NT2/D1 (cell line): ENCODE measurements at regions not wholly inside any gene's neighbourhood (a gene's known extent, or its start where the extent isn't known, plus 50 kb on each side); places are given as distances from the start of the nearest gene placed in this dataset.

Experiments used
- DNase-seq: peaks from one replicate; pipeline ENCODE4 v3.0.0-alpha.2; 2011; ENCODE audit warnings: low read depth, low spot score
- H3K27me3 ChIP-seq: 2 replicates; pipeline ENCODE4 v1.6.0; 2011; ENCODE audit warnings: mild to moderate bottlenecking; ENCODE audit not compliant: insufficient read length, insufficient read depth
- H3K36me3 ChIP-seq: 2 replicates; pipeline ENCODE4 v1.6.1; 2011; ENCODE audit warnings: mild to moderate bottlenecking, low read length, mixed read lengths; ENCODE audit not compliant: insufficient read depth, insufficient read length
- H3K4me1 ChIP-seq: 2 replicates; pipeline ENCODE4 v1.5.1; 2011; ENCODE audit not compliant: insufficient read depth, insufficient read length
- H3K4me3 ChIP-seq: 2 replicates; pipeline ENCODE4 v1.5.1; 2011; ENCODE audit warnings: low read depth; ENCODE audit not compliant: insufficient read length
- H3K9ac ChIP-seq: 2 replicates; pipeline ENCODE4 v1.6.0; 2011; ENCODE audit warnings: low read depth; ENCODE audit not compliant: insufficient read length
- H3K9me3 ChIP-seq: 2 replicates; pipeline ENCODE4 v1.5.1; 2011; ENCODE audit warnings: mild to moderate bottlenecking, low read length; ENCODE audit not compliant: insufficient read depth
- SUZ12 ChIP-seq: IDR thresholded peaks from 2 replicates; pipeline ENCODE4 v1.6.1; 2011; ENCODE audit not compliant: insufficient read length, insufficient read depth; ENCODE audit errors: extremely low read depth
- YY1 ChIP-seq: IDR thresholded peaks from 2 replicates; pipeline ENCODE4 v1.6.1; 2011; ENCODE audit not compliant: insufficient read length, insufficient read depth
- ZNF274 ChIP-seq: IDR thresholded peaks from 2 replicates; pipeline ENCODE4 v1.6.1; 2011; ENCODE audit warnings: mild to moderate bottlenecking, low read depth, low read length

DNA sequence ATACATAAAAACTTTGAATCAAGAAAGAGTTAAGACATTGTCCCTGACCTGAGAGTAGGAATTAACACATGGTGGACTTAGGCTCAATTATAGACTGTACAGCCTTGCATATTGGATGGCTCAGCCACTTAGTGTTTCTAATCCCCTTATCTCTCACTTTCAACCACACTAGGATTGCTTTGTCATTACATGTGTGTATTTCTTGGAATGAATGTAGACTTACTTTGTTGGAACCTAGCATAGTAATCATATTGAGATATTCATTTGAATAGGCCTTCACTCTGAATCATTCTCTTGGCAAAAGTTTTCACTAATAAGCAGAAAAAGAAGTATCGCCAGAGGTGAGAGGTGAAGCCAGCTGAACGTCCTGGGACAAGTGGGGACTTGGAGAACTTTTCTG, 1973.9 kb upstream of the FLRT2 start:
- no peak overlapping the region for H3K4me3 ChIP-seq
- no peak for TF ChIP-seq SUZ12
- TF ChIP-seq ZNF274 = no peak
- no peak for TF ChIP-seq YY1
- no peaks in the 10 kb centered on the region for H3K36me3 ChIP-seq
- H3K9me3 ChIP-seq = peaks cover 8% of the 10 kb centered on the region; the same call in 1 of the 2 replicates
- H3K27me3 ChIP-seq = no peaks in the 10 kb centered on the region
- no peak for DNase-seq
- no peak overlapping the region for H3K9ac ChIP-seq
- H3K4me1 ChIP-seq = no peaks in the 10 kb centered on the region

DNA sequence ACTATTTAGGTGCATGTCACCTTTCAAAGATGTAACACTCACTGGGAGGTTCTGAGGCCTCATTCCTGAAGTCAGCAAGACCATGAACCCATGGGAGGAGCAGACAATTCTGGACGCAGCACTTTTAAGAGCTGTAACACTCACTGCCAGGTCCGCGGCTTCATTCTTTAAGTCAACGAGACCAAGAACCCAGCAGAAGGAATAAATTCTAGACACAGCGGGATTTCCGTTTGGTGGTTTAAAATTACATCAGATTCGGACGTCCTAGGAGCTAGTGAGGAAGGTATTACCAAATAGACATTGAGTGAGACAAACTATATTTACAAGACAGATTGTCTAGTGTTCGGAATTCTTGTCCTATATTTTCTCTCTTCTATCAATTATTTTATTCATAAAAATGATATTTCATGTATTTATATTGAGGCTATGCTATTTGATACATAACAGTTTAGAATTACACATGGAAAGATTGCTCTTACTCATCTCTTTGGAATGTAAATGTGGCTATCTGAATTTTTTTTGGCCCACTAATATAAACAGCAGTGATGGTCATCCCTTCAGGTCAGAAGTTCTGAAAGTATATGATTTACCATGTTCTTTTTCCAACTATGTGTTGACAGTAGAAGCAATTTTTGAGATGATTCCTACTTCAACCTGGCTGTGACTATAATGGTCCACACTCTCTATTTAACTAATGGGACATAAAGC, 1973.0 kb upstream of the FLRT2 start:
- Histone ChIP-seq H3K9me3 (peaks cover 8% of the 10 kb centered on the region; the same call in 1 of the 2 replicates), H3K27me3 (no peaks in the 10 kb centered on the region), H3K4me1 (no peaks in the 10 kb centered on the region), H3K36me3 (no peaks in the 10 kb centered on the region), H3K4me3 (no peak overlapping the region), H3K9ac (no peak overlapping the region)
- DNase-seq = no peak
- TF ChIP-seq ZNF274 (no peak), YY1 (no peak), SUZ12 (no peak)

DNA sequence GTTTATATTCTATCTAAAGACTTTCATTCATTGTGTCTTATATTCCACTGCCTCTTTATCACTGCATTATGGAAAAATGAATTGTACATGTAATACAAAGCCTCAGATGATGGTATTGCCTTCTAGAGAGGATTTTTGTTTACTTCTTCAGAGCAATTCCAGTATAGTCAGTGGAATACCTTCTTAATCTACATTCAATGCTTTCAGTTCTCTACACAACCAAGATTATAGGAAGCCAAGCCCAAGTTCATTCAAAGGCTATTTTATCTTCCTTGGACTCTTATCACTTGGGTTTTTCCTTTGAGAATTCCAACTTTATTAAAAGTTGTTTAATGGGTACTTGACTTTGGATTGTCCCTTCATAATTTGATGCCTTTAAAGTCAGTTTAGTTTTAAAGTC, 1971.0 kb upstream of the FLRT2 start:
- Histone ChIP-seq H3K4me3 (no peak overlapping the region), H3K27me3 (no peaks in the 10 kb centered on the region), H3K9ac (no peak overlapping the region), H3K9me3 (peaks cover 8% of the 10 kb centered on the region; the same call in 1 of the 2 replicates), H3K4me1 (no peaks in the 10 kb centered on the region), H3K36me3 (no peaks in the 10 kb centered on the region)
- no peak for TF ChIP-seq YY1
- TF ChIP-seq SUZ12 = no peak
- no peak for TF ChIP-seq ZNF274
- no peak for DNase-seq

DNA sequence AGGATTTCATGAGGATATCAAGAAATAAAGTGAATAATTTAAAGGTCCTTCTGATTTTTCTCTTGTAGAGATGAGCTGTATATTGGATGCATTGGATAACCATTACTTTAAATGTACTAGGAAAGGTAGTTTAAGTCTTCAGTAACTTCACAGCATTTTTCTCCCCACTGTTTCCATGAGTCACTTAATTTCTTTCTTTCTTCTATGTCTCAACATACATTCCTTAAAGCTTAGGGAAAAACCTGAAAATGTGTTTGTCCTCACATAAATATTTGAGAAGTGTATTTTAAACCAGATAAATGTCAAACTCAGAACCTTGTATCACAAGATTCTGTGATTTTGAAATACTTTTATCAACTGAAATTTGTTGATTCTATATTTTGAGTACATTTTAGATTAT, 1970.2 kb upstream of the FLRT2 start:
- Histone ChIP-seq H3K4me3 (no peak overlapping the region), H3K4me1 (no peaks in the 10 kb centered on the region), H3K9ac (no peak overlapping the region), H3K9me3 (peaks cover 8% of the 10 kb centered on the region; the same call in 1 of the 2 replicates), H3K27me3 (no peaks in the 10 kb centered on the region), H3K36me3 (no peaks in the 10 kb centered on the region)
- TF ChIP-seq SUZ12 (no peak), YY1 (no peak), ZNF274 (no peak)
- no peak for DNase-seq

DNA sequence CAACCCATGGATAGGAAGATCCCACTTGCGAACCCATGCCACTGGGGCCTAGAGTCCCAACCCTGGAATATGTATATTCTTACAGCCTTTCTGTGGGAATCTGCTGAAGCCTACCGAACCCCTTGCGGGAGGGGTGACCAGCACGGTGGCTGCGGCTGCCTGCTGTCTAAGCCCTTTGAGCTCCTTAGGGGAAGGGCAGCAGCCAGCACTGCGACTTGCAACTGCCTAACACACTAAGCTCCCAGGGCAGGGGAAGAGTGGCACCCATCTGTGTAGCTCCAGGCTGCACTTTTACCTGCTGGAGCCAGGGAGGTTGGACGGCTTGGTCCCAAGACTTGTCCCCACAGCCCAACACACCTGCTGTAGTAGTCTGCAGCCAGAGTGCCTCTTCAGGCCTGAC, 1968.7 kb upstream of the FLRT2 start:
- Histone ChIP-seq H3K4me1 (no peaks in the 10 kb centered on the region), H3K27me3 (no peaks in the 10 kb centered on the region), H3K9ac (no peak overlapping the region), H3K9me3 (peaks cover 5% of the 10 kb centered on the region; the same call in 1 of the 2 replicates), H3K36me3 (no peaks in the 10 kb centered on the region), H3K4me3 (no peak overlapping the region)
- no peak for DNase-seq
- no peak for TF ChIP-seq SUZ12

DNA sequence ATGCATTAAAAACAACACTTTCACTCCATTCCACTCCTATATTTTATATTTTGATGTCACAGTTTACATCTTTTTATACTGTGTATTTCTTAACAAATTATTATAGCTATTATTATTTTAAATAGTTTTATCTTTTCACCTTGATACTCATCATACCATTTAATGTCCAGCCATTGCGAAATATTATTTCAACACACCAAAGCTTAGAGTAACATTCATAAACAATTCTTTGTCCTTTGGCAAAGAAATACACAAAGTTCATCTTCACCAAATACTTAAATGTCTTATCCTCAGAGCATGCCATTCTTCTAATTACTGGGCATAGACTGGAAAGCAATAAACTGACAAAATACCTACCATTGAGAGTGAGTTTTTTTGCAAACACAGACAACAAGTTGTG, 1963.4 kb upstream of the FLRT2 start:
- H3K27me3 ChIP-seq = no peaks in the 10 kb centered on the region
- H3K4me1 ChIP-seq = no peaks in the 10 kb centered on the region
- no peak for DNase-seq
- no peaks in the 10 kb centered on the region for H3K36me3 ChIP-seq
- TF ChIP-seq ZNF274 (no peak), YY1 (no peak), SUZ12 (no peak)
- H3K9me3 ChIP-seq = no peaks in the 10 kb centered on the region
- H3K4me3 ChIP-seq = no peak overlapping the region
- no peak overlapping the region for H3K9ac ChIP-seq

DNA sequence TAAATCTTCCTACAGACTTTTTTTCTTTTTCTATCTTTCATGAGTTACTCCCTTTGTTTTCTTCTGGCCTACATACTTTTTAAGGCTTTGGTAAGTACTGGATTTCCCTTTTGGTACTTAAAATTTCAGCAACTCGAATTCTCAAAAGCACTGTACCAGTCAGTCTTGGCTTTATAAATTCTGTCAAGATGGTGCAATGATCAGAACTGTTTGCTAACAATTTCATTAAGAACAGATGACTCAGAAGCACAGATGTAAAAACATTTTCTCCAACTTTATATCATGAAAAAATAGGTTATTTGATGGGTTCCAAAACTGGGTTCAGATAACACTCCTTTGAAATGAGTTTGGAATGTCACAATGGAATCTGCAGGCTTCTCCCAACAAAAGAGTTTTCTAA, 1961.8 kb upstream of the FLRT2 start:
- TF ChIP-seq YY1 (no peak), ZNF274 (no peak), SUZ12 (no peak)
- H3K4me1 ChIP-seq = no peaks in the 10 kb centered on the region
- H3K4me3 ChIP-seq = no peak overlapping the region
- H3K9me3 ChIP-seq = no peaks in the 10 kb centered on the region
- no peak overlapping the region for H3K9ac ChIP-seq
- no peak for DNase-seq
- H3K27me3 ChIP-seq = no peaks in the 10 kb centered on the region
- H3K36me3 ChIP-seq = no peaks in the 10 kb centered on the region

DNA sequence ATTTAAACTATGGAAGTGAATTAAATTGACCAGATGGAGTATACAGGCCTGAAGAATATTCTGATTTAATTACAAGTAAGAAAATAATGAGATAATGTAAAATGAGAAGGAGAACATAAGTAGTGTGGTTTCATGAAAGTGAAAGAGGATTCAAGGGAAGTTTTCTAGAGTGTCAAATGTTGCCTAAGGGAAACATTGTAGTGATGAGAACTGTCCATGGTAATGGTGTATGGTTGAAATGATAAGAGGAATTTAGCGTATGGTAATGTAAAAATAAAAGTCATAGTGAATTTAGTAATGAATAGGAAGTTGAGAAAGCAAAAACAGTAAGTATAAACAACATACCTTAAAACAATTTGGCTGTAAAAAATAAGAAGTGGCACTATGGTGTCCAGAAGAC, 1954.6 kb upstream of the FLRT2 start:
- DNase-seq = no peak
- Histone ChIP-seq H3K27me3 (no peaks in the 10 kb centered on the region), H3K9ac (no peak overlapping the region), H3K4me3 (no peak overlapping the region), H3K9me3 (no peaks in the 10 kb centered on the region), H3K36me3 (no peaks in the 10 kb centered on the region), H3K4me1 (no peaks in the 10 kb centered on the region)
- TF ChIP-seq SUZ12 = no peak
